H9 (cell line): ENCODE measurements at regions not wholly inside any gene's neighbourhood (a gene's known extent, or its start where the extent isn't known, plus 50 kb on each side); places are given as distances from the start of the nearest gene placed in this dataset.

ENCODE experiments used
- DNase-seq: peaks from one replicate; pipeline ENCODE4 v3.0.0-alpha.2; 2017
- H2AFZ ChIP-seq: one replicate; pipeline ENCODE4 v1.6.1; 2013; ENCODE audit warnings: mild to moderate bottlenecking, low read length, control low read depth, moderate library complexity
- H2AK5ac ChIP-seq: 2 replicates; pipeline ENCODE4 v1.6.1; 2013; ENCODE audit warnings: low read length, control low read depth, mixed read lengths; ENCODE audit not compliant: insufficient read length
- H2BK120ac ChIP-seq: one replicate; pipeline ENCODE4 v1.6.1; 2013; ENCODE audit warnings: low read depth, mild to moderate bottlenecking, low read length, control low read depth, inconsistent platforms; ENCODE audit not compliant: poor library complexity, severe bottlenecking
- H2BK12ac ChIP-seq: 2 replicates; pipeline ENCODE4 v1.6.1; 2013; ENCODE audit warnings: low read length, control low read depth, mixed read lengths, low read depth; ENCODE audit not compliant: insufficient read length
- H2BK15ac ChIP-seq: 2 replicates; pipeline ENCODE4 v1.6.1; 2013; ENCODE audit warnings: low read depth, low read length, control low read depth
- H2BK20ac ChIP-seq: one replicate; pipeline ENCODE4 v1.6.1; 2013; ENCODE audit warnings: low read depth, mild to moderate bottlenecking, low read length, control low read depth, inconsistent platforms; ENCODE audit not compliant: poor library complexity, severe bottlenecking
- H2BK5ac ChIP-seq: 2 replicates; pipeline ENCODE4 v1.6.1; 2013; ENCODE audit warnings: low read length, control low read depth, mixed read lengths; ENCODE audit not compliant: insufficient read length
- H3K14ac ChIP-seq: 2 replicates; pipeline ENCODE4 v1.6.1; 2013; ENCODE audit warnings: low read length, control low read depth; ENCODE audit not compliant: insufficient read depth
- H3K18ac ChIP-seq: 2 replicates; pipeline ENCODE4 v1.6.1; 2013; ENCODE audit warnings: low read depth, mild to moderate bottlenecking, mixed read lengths, low read length, control low read depth; ENCODE audit not compliant: insufficient read length
- H3K23ac ChIP-seq: 2 replicates; pipeline ENCODE4 v1.6.1; 2013; ENCODE audit warnings: low read length, control low read depth, mixed read lengths, low read depth; ENCODE audit not compliant: insufficient read length
- H3K23me2 ChIP-seq: 2 replicates; pipeline ENCODE4 v1.6.1; 2013; ENCODE audit warnings: low read depth, mild to moderate bottlenecking, mixed read lengths, low read length, control low read depth; ENCODE audit not compliant: insufficient read length, poor library complexity, severe bottlenecking
- H3K27ac ChIP-seq: 2 replicates; pipeline ENCODE4 v1.5.1; 2013; ENCODE audit warnings: low read length, control low read depth, mixed read lengths, low read depth; ENCODE audit not compliant: insufficient read length
- H3K27me3 ChIP-seq: 2 replicates; pipeline ENCODE4 v1.6.1; 2013; ENCODE audit warnings: low read length, control low read depth, inconsistent platforms; ENCODE audit not compliant: insufficient read depth
- H3K4ac ChIP-seq: 2 replicates; pipeline ENCODE4 v1.6.1; 2013; ENCODE audit warnings: low read depth, mild to moderate bottlenecking, control low read depth, inconsistent platforms, low read length, moderate library complexity
- H3K4me1 ChIP-seq: 2 replicates; pipeline ENCODE4 v1.6.1; 2013; ENCODE audit warnings: low read length, control low read depth, inconsistent platforms; ENCODE audit not compliant: insufficient read depth
- H3K4me2 ChIP-seq: 2 replicates; pipeline ENCODE4 v1.6.1; 2013; ENCODE audit warnings: low read length, control low read depth, mixed read lengths; ENCODE audit not compliant: insufficient read length, insufficient read depth
- H3K56ac ChIP-seq: 2 replicates; pipeline ENCODE4 v1.6.1; 2013; ENCODE audit warnings: low read depth, mild to moderate bottlenecking, mixed read lengths, low read length, control low read depth; ENCODE audit not compliant: insufficient read length
- H3K79me1 ChIP-seq: 2 replicates; pipeline ENCODE4 v1.6.1; 2013; ENCODE audit warnings: low read depth, mild to moderate bottlenecking, moderate library complexity, low read length, control low read depth, inconsistent platforms; ENCODE audit not compliant: insufficient read depth, poor library complexity, severe bottlenecking
- H3K79me2 ChIP-seq: 2 replicates; pipeline ENCODE4 v1.6.1; 2013; ENCODE audit warnings: low read length, control low read depth, inconsistent platforms; ENCODE audit not compliant: insufficient read depth
- H3K9ac ChIP-seq: 2 replicates; pipeline ENCODE4 v1.6.1; 2013; ENCODE audit warnings: low read length, control low read depth, mixed read lengths; ENCODE audit not compliant: insufficient read length; ENCODE audit errors: extremely low read depth
- H3K9me3 ChIP-seq: one replicate; pipeline ENCODE4 v1.6.1; 2013; ENCODE audit warnings: low read depth, low read length, inconsistent platforms; ENCODE audit not compliant: control insufficient read depth
- H3T11ph ChIP-seq: one replicate; pipeline ENCODE4 v1.6.1; 2013; ENCODE audit warnings: mild to moderate bottlenecking, low read length, control low read depth, inconsistent platforms
- H4K20me1 ChIP-seq: one replicate; pipeline ENCODE4 v1.6.1; 2013; ENCODE audit not compliant: control insufficient read depth, insufficient read length, insufficient read depth
- H4K5ac ChIP-seq: 2 replicates; pipeline ENCODE4 v1.6.1; 2013; ENCODE audit warnings: low read depth, mild to moderate bottlenecking, mixed read lengths, low read length, control low read depth; ENCODE audit not compliant: insufficient read length
- H4K8ac ChIP-seq: replicated peaks from 2 replicates; pipeline ENCODE4 v1.6.1; 2013; ENCODE audit warnings: low read length, control low read depth, mixed read lengths, low read depth; ENCODE audit not compliant: insufficient read length
- H4K91ac ChIP-seq: 2 replicates; pipeline ENCODE4 v1.6.1; 2013; ENCODE audit warnings: low read depth, mild to moderate bottlenecking, moderate library complexity, mixed read lengths, low read length, control low read depth; ENCODE audit not compliant: insufficient read length
- H3K27ac Mint-ChIP-seq, 3 experiments: 2 replicates in 2 of 3; 3 replicates in 1 of 3; pipeline ENCODE4 v1.8.0; 2020 to 2021; ENCODE audit warnings: mixed read lengths in 3 of 3, mild to moderate bottlenecking in 1 of 3, moderate library complexity in 1 of 3
- H3K27me3 Mint-ChIP-seq: 2 replicates; pipeline ENCODE4 v1.8.0; 2021; ENCODE audit warnings: low read depth, mild to moderate bottlenecking, moderate library complexity, mixed read lengths
- H3K36me3 Mint-ChIP-seq, 3 experiments: 2 replicates in 2 of 3; 3 replicates in 1 of 3; pipeline ENCODE4 v1.8.0; 2020 to 2021; ENCODE audit warnings: low read depth in 3 of 3, mixed read lengths in 3 of 3; ENCODE audit not compliant: insufficient read depth in 1 of 3
- H3K4me1 Mint-ChIP-seq, 2 experiments: 2 replicates each; pipeline ENCODE4 v1.8.0; 2020; ENCODE audit warnings: mixed read lengths in 2 of 2
- H3K4me3 Mint-ChIP-seq, 2 experiments: 2 replicates in 1 of 2; 3 replicates in 1 of 2; pipeline ENCODE4 v1.8.0; 2020 to 2021; ENCODE audit warnings: mild to moderate bottlenecking in 2 of 2, mixed read lengths in 2 of 2, moderate library complexity in 1 of 2
- H3K9me3 Mint-ChIP-seq, 2 experiments: 2 replicates in 1 of 2; 3 replicates in 1 of 2; pipeline ENCODE4 v1.8.0; 2020; ENCODE audit warnings: mild to moderate bottlenecking in 2 of 2, mixed read lengths in 2 of 2, moderate library complexity in 1 of 2
- WGBS: extraction: QIAGEN DNeasy Blood & Tissue Kit; methylation state at CpG from one replicate; pipeline ENCODE4 v1.1.7; 2013; ENCODE audit warnings: missing lambda C conversion rate, low lambda C conversion rate, mixed read lengths; ENCODE audit not compliant: insufficient read length; ENCODE audit errors: extremely low coverage; 5-methylcytosine and 5-hydroxymethylcytosine counted together
- TF ChIP-seq, protein P1 (sequence below): fragments of 200-600 bp; sonication (generic); conservative IDR thresholded peaks from 3 replicates; pipeline ENCODE4 v1.8.0; 2021; ENCODE audit warnings: antibody characterized with exemption, mild to moderate bottlenecking

GRCh38 chr16:59920054-59920453 lies 1185.9 kb upstream of the GOT2 start:
- Mint-ChIP-seq H3K27me3 (no peaks in the 10 kb centered on the region), H3K4me3 (no peak overlapping the region), H3K4me1 (peaks cover 4% of the 10 kb centered on the region in 2 experiments), H3K36me3 (no peaks in the 10 kb centered on the region), H3K27ac (no peak overlapping the region), H3K9me3 (no peaks in the 10 kb centered on the region; a peak in 2 of 5 replicates)
- H3K27ac ChIP-seq, result no peak overlapping the region
- no peak overlapping the region for H4K8ac ChIP-seq
- no CpG with 5 or more reads among the region's 2 CpGs for WGBS
- no peaks in the 10 kb centered on the region for H3K23me2 ChIP-seq
- H3K4me1 ChIP-seq, result peaks cover 4% of the 10 kb centered on the region
- no peak overlapping the region for H3K14ac ChIP-seq
- no peak overlapping the region for H2BK120ac ChIP-seq
- no peak overlapping the region for H3K9ac ChIP-seq
- no peak for DNase-seq
- H3K9me3 ChIP-seq, result no peaks in the 10 kb centered on the region
- TF ChIP-seq, protein P1, sequence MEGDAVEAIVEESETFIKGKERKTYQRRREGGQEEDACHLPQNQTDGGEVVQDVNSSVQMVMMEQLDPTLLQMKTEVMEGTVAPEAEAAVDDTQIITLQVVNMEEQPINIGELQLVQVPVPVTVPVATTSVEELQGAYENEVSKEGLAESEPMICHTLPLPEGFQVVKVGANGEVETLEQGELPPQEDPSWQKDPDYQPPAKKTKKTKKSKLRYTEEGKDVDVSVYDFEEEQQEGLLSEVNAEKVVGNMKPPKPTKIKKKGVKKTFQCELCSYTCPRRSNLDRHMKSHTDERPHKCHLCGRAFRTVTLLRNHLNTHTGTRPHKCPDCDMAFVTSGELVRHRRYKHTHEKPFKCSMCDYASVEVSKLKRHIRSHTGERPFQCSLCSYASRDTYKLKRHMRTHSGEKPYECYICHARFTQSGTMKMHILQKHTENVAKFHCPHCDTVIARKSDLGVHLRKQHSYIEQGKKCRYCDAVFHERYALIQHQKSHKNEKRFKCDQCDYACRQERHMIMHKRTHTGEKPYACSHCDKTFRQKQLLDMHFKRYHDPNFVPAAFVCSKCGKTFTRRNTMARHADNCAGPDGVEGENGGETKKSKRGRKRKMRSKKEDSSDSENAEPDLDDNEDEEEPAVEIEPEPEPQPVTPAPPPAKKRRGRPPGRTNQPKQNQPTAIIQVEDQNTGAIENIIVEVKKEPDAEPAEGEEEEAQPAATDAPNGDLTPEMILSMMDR, result no peak
- no peaks in the 10 kb centered on the region for H3K79me1 ChIP-seq
- H2BK15ac ChIP-seq, result no peak overlapping the region
- H3K4me2 ChIP-seq, result no peak overlapping the region
- no peaks in the 10 kb centered on the region for H3K79me2 ChIP-seq
- H3K4ac ChIP-seq, result no peak overlapping the region
- no peak overlapping the region for H2BK20ac ChIP-seq
- H3K23ac ChIP-seq, result no peak overlapping the region
- no peak overlapping the region for H2AK5ac ChIP-seq
- no peak overlapping the region for H2BK5ac ChIP-seq
- no peaks in the 10 kb centered on the region for H3K27me3 ChIP-seq
- no peak overlapping the region for H3K18ac ChIP-seq
- no peak overlapping the region for H4K5ac ChIP-seq
- H2BK12ac ChIP-seq, result no peak overlapping the region
- no peaks in the 10 kb centered on the region for H4K20me1 ChIP-seq
- H3K56ac ChIP-seq, result no peak overlapping the region
- H2AFZ ChIP-seq, result no peak overlapping the region
- no peak overlapping the region for H3T11ph ChIP-seq
- no peak overlapping the region for H4K91ac ChIP-seq
